ENCODE measurements at regions not wholly inside any gene's neighbourhood (a gene's known extent, or its start where the extent isn't known, plus 50 kb on each side); places are given as distances from the start of the nearest gene placed in this dataset.

GRCh38 chr3:189500798-189501495, 130.2 kb upstream of the TP63 start:
- TF ChIP-seq CTCF (IDR thresholded peaks at IDR 0.05; ENCODE audit: low read depth, low read length) (no peak), POLR2A (IDR thresholded peaks at IDR 0.05; ENCODE audit: extremely low read depth, insufficient read length) (no peak), MYC (IDR thresholded peaks at IDR 0.05; ENCODE audit: low read depth, low read length) (no peak)
- TF ChIP-seq, protein P1, sequence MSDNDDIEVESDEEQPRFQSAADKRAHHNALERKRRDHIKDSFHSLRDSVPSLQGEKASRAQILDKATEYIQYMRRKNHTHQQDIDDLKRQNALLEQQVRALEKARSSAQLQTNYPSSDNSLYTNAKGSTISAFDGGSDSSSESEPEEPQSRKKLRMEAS (IDR thresholded peaks at IDR 0.05; ENCODE audit: low read depth, low read length): no peak
- H3K4me3 ChIP-seq (ENCODE audit: low read depth, low read length): no peak overlapping the region

DNA sequence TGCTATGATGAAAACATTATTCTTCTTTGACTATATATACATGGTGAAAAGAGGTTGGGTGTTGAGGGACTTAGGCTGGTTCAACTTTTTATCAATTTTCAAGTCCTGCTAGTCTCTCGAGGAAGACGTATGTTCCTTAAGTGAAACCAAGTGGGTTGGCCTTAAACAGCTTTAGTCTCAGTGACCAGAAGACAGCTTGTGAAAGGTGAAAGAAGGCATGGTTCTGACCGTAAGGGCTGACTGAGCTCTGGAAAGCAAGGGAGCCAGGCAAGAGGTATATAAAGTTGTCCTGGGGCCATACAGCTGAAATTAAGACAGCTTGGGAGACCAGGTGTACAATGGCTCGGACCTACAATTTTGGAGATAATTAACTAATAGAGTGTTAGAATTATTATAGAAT, 128.9 kb upstream of the TP63 start:
- no peak for DNase-seq (ENCODE audit: low read depth)
- H3K4me3 ChIP-seq (ENCODE audit: low read depth, low read length): no peak overlapping the region
- no peak for TF ChIP-seq POLR2A (IDR thresholded peaks at IDR 0.05; ENCODE audit: extremely low read depth, insufficient read length)
- TF ChIP-seq MYC (IDR thresholded peaks at IDR 0.05; ENCODE audit: low read depth, low read length): no peak
- TF ChIP-seq, protein P1 (IDR thresholded peaks at IDR 0.05; ENCODE audit: low read depth, low read length): no peak
- no peak for TF ChIP-seq CTCF (IDR thresholded peaks at IDR 0.05; ENCODE audit: low read depth, low read length)

More at GRCh38 chr3:189500798-189501495, 130.2 kb upstream of the TP63 start:
- DNase-seq (ENCODE audit: low read depth): no peak

DNA sequence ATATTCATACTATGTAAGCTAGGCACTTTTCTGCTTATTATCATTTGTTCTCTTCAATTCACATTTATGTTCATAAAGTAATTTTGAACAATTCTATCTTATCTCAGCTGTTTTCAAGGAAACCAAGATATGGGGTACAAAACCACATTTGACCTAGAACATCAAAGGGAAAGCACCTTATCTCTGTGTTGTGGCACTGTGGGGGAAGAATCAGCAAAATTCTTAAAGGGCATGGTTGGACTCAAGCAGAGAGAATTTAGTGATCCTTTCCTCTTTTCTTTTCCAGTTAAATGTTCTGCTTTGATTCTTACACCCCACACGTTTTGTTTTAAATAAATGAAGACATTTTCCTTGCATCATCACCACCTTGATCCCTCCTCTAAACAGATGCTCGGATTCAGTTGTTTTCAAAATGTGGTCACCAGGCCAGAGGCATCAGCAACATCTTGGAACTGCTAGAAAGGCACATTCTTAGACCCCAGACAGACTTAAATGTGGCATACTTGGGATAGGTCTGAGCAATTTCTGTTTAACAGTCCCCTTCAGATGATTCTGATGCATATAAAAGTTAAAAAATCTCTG, 128.4 kb upstream of the TP63 start:
- H3K4me3 ChIP-seq (ENCODE audit: low read depth, low read length): no peak overlapping the region
- no peak for DNase-seq (ENCODE audit: low read depth)
- TF ChIP-seq CTCF (IDR thresholded peaks at IDR 0.05; ENCODE audit: low read depth, low read length): no peak
- TF ChIP-seq, protein P1 (IDR thresholded peaks at IDR 0.05; ENCODE audit: low read depth, low read length): no peak
- TF ChIP-seq MYC (IDR thresholded peaks at IDR 0.05; ENCODE audit: low read depth, low read length): no peak
- no peak for TF ChIP-seq POLR2A (IDR thresholded peaks at IDR 0.05; ENCODE audit: extremely low read depth, insufficient read length)

DNA sequence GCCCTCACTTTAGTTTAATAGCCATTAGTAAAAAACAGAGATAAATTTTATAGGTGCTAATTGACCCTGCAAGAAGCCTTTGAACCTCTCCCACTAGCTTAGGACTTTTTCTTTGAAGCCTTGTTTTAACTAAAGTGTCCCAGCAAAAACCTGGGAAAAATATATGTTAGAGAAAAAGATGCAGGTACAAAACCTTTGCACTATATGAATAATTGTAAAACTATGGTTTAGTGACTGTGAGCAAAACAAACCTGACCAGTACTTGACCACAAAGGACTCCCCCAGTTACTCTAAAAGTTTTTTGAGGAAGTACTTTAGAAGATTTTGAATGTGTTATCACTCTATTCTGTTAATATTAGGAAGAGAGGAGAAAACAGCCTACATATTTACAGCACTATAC, 123.3 kb upstream of the TP63 start:
- TF ChIP-seq POLR2A (IDR thresholded peaks at IDR 0.05; ENCODE audit: extremely low read depth, insufficient read length) (no peak), CTCF (IDR thresholded peaks at IDR 0.05; ENCODE audit: low read depth, low read length) (no peak), MYC (IDR thresholded peaks at IDR 0.05; ENCODE audit: low read depth, low read length) (no peak)
- TF ChIP-seq, protein P1 (IDR thresholded peaks at IDR 0.05; ENCODE audit: low read depth, low read length): no peak
- H3K4me3 ChIP-seq (ENCODE audit: low read depth, low read length): no peak overlapping the region
- peak; percentile 66 for DNase-seq (ENCODE audit: low read depth)

GRCh38 chr3:189508784-189509501, 122.2 kb upstream of the TP63 start:
- DNase-seq (ENCODE audit: low read depth): no peak
- TF ChIP-seq, protein P1 (IDR thresholded peaks at IDR 0.05; ENCODE audit: low read depth, low read length): no peak
- TF ChIP-seq MYC (IDR thresholded peaks at IDR 0.05; ENCODE audit: low read depth, low read length): no peak
- no peak overlapping the region for H3K4me3 ChIP-seq (ENCODE audit: low read depth, low read length)

- TF ChIP-seq, protein P1 (IDR thresholded peaks at IDR 0.05; ENCODE audit: low read depth, low read length): no peak
- peak; percentile 6 for TF ChIP-seq CTCF (IDR thresholded peaks at IDR 0.05; ENCODE audit: low read depth, low read length)
- DNase-seq (ENCODE audit: low read depth): peak; percentile 56
- no peak overlapping the region for H3K4me3 ChIP-seq (ENCODE audit: low read depth, low read length)
Measured at GRCh38 chr3:189512039-189512438, 119.2 kb upstream of the TP63 start.

Data from NB4 (cell line).